ENCODE measurements at regions not wholly inside any gene's neighbourhood (a gene's known extent, or its start where the extent isn't known, plus 50 kb on each side); places are given as distances from the start of the nearest gene placed in this dataset.

DNA sequence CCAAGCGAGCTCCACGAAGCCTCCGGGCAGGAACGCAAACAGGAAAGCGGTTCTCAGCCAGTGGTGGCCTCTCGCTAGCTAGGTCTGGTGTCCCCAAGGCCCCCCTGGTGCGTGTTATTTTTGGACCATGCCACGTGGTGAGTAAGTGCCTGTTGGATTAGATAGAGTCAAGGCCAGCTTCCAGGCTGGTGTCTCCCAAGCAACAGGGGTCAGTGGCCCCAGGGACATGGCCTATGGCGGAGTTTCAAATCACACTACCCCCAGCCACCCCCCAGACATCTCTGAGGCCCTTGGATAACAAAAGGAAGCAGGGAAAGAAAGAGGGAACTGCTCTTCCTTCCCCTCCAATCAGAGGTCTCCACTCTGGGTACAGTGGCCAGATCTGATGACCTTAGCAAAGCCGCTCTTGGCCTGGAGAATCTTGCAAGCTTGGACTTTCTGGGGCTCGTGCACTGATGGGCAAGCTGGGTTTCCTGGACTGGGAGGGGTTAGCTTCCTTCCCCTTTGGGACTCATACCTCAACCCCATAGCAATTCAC, 58.2 kb downstream of the MAF start:
- TF ChIP-seq CTCF (optimal IDR thresholded peaks at IDR 0.05 in 1 of 3, IDR thresholded peaks at IDR 0.05 in 1 of 3, conservative IDR thresholded peaks at IDR 0.05 in 1 of 3; ENCODE audit: extremely low read depth in 1 of 3, insufficient read depth in 2 of 3, low read length in 3 of 3) = no peak
- no peak for TF ChIP-seq EZH2 (IDR thresholded peaks at IDR 0.05; ENCODE audit: low read length)

All from keratinocyte (primary cell).